Nephron progenitor cell (in vitro differentiated cells): ENCODE measurements at regions not wholly inside any gene's neighbourhood (a gene's known extent, or its start where the extent isn't known, plus 50 kb on each side); places are given as distances from the start of the nearest gene placed in this dataset.

Source experiments
- DNase-seq: peaks from one replicate; pipeline ENCODE4 v3.0.0; 2021
- H3K27ac Mint-ChIP-seq: 2 replicates; pipeline ENCODE4 v1.8.0; 2021; ENCODE audit warnings: mild to moderate bottlenecking, moderate library complexity, mixed read lengths
- H3K27me3 Mint-ChIP-seq: 2 replicates; pipeline ENCODE4 v1.8.0; 2021; ENCODE audit warnings: mild to moderate bottlenecking, low read depth, mixed read lengths; ENCODE audit not compliant: poor library complexity
- H3K36me3 Mint-ChIP-seq: 2 replicates; pipeline ENCODE4 v1.8.0; 2021; ENCODE audit warnings: low read depth, mixed read lengths
- H3K4me1 Mint-ChIP-seq: 2 replicates; pipeline ENCODE4 v1.8.0; 2021; ENCODE audit warnings: mixed read lengths
- H3K4me3 Mint-ChIP-seq: 2 replicates; pipeline ENCODE4 v1.8.0; 2021; ENCODE audit warnings: mild to moderate bottlenecking, moderate library complexity, mixed read lengths
- H3K9me3 Mint-ChIP-seq: 2 replicates; pipeline ENCODE4 v1.8.0; 2021; ENCODE audit warnings: mild to moderate bottlenecking, moderate library complexity, mixed read lengths
- CTCF ChIP-seq: fragments of 200-600 bp; sonication (generic); IDR thresholded peaks from 2 replicates; pipeline ENCODE4 v1.5.0; 2021; ENCODE audit warnings: antibody characterized with exemption

- Mint-ChIP-seq H3K9me3 (peaks cover 23% of the 10 kb centered on the region), H3K4me3 (no peak overlapping the region), H3K27ac (no peak overlapping the region), H3K36me3 (no peaks in the 10 kb centered on the region), H3K4me1 (no peaks in the 10 kb centered on the region), H3K27me3 (no peaks in the 10 kb centered on the region)
- DNase-seq: no peak
- TF ChIP-seq CTCF: no peak
Observed at GRCh38 chr5:68591850-68592249, 376.3 kb downstream of the PIK3R1 start.

GRCh38 chr5:68592351-68592750 lies 376.8 kb downstream of the PIK3R1 start:
- H3K4me3 Mint-ChIP-seq: no peak overlapping the region
- H3K4me1 Mint-ChIP-seq: no peaks in the 10 kb centered on the region
- no peak for TF ChIP-seq CTCF
- H3K9me3 Mint-ChIP-seq: peaks cover 23% of the 10 kb centered on the region
- DNase-seq: no peak
- no peaks in the 10 kb centered on the region for H3K36me3 Mint-ChIP-seq
- no peaks in the 10 kb centered on the region for H3K27me3 Mint-ChIP-seq
- no peak overlapping the region for H3K27ac Mint-ChIP-seq

GRCh38 chr5:68593211-68593671 lies 377.7 kb downstream of the PIK3R1 start:
- no peak for TF ChIP-seq CTCF
- Mint-ChIP-seq H3K4me3 (no peak overlapping the region), H3K9me3 (peaks cover 23% of the 10 kb centered on the region), H3K27me3 (no peaks in the 10 kb centered on the region), H3K36me3 (no peaks in the 10 kb centered on the region), H3K27ac (no peak overlapping the region), H3K4me1 (no peaks in the 10 kb centered on the region)
- DNase-seq: no peak

- TF ChIP-seq CTCF: no peak
- H3K27ac Mint-ChIP-seq: no peak overlapping the region
- peaks cover 2% of the 10 kb centered on the region for H3K27me3 Mint-ChIP-seq
- no peak overlapping the region for H3K4me3 Mint-ChIP-seq
- no peaks in the 10 kb centered on the region for H3K4me1 Mint-ChIP-seq
- peaks cover 61% of the 10 kb centered on the region for H3K9me3 Mint-ChIP-seq
- DNase-seq: no peak
- peaks cover 33% of the 10 kb centered on the region for H3K36me3 Mint-ChIP-seq
Observed at GRCh38 chr5:68612972-68613371, 397.4 kb downstream of the PIK3R1 start.

- H3K36me3 Mint-ChIP-seq: peaks cover 8% of the 10 kb centered on the region
- peaks cover 8% of the 10 kb centered on the region for H3K9me3 Mint-ChIP-seq
- no peaks in the 10 kb centered on the region for H3K27me3 Mint-ChIP-seq
- H3K27ac Mint-ChIP-seq: no peak overlapping the region
- DNase-seq: no peak
- no peak overlapping the region for H3K4me3 Mint-ChIP-seq
- no peak for TF ChIP-seq CTCF
- H3K4me1 Mint-ChIP-seq: no peaks in the 10 kb centered on the region
Observed at GRCh38 chr5:68618501-68618900, 402.9 kb downstream of the PIK3R1 start.

GRCh38 chr5:68627001-68627400 lies 411.4 kb downstream of the PIK3R1 start:
- Mint-ChIP-seq H3K27me3 (peaks cover 3% of the 10 kb centered on the region), H3K4me1 (no peaks in the 10 kb centered on the region), H3K9me3 (no peaks in the 10 kb centered on the region), H3K36me3 (no peaks in the 10 kb centered on the region), H3K27ac (no peak overlapping the region), H3K4me3 (no peak overlapping the region)
- no peak for DNase-seq
- TF ChIP-seq CTCF: no peak
